ENCODE measurements at regions not wholly inside any gene's neighbourhood (a gene's known extent, or its start where the extent isn't known, plus 50 kb on each side); places are given as distances from the start of the nearest gene placed in this dataset.

DNA sequence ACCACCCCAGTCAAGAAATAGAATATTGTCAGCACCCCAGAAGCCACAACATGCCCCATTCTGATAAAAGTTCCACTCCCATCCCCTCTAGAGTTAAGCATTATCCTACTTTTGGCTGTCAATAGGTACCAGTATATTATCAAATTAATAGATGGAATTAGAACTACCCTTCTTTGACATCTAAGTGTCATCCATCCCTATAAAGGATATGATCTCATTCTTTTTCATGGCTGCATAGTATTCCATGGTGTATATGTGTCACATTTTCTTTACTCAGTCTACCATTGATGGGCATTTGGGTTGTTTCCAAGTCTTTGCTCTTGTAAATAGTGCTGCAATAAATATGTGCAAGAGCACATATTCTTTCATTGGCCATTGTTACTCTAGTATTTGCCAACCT is 246.2 kb downstream of the SEC23A start:
- TF ChIP-seq, protein P1, sequence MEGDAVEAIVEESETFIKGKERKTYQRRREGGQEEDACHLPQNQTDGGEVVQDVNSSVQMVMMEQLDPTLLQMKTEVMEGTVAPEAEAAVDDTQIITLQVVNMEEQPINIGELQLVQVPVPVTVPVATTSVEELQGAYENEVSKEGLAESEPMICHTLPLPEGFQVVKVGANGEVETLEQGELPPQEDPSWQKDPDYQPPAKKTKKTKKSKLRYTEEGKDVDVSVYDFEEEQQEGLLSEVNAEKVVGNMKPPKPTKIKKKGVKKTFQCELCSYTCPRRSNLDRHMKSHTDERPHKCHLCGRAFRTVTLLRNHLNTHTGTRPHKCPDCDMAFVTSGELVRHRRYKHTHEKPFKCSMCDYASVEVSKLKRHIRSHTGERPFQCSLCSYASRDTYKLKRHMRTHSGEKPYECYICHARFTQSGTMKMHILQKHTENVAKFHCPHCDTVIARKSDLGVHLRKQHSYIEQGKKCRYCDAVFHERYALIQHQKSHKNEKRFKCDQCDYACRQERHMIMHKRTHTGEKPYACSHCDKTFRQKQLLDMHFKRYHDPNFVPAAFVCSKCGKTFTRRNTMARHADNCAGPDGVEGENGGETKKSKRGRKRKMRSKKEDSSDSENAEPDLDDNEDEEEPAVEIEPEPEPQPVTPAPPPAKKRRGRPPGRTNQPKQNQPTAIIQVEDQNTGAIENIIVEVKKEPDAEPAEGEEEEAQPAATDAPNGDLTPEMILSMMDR (IDR thresholded peaks at IDR 0.05) = no peak
- no peak overlapping the region for H3K27ac ChIP-seq
- no peaks in the 10 kb centered on the region for H3K9me3 ChIP-seq
- H3K27me3 ChIP-seq = no peaks in the 10 kb centered on the region
- H3K4me1 ChIP-seq (ENCODE audit: control insufficient read depth in 1 of 2, insufficient read depth in 1 of 2, low read depth in 1 of 2, low read length in 1 of 2) = peaks cover 2 to 7% of the 10 kb centered on the region in 2 experiments
- no peaks in the 10 kb centered on the region for H3K36me3 ChIP-seq
- H3K4me3 ChIP-seq (ENCODE audit: low read depth in 1 of 2, low read length in 1 of 2) = no peak overlapping the region

DNA sequence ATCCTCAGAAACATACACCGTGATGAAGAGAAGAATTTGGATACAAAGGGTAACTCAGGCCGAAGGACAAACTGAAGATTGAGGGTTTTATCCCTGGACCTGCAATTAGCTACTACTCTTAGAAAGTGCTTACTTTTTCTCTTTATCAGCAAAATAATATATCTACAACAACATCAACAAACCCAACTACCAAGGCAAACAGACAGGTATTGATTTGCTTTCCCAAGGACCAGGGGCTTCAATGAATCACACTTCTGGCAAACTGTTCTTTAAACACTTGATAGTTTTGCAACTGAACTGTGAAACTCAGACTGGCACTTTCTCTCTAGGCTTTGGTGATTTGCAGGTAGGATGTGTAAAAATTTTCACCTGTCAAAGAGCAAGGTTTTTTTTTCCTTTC is 247.5 kb downstream of the SEC23A start:
- TF ChIP-seq, protein P1 (IDR thresholded peaks at IDR 0.05) = no peak
- H3K9me3 ChIP-seq = no peaks in the 10 kb centered on the region
- no peaks in the 10 kb centered on the region for H3K36me3 ChIP-seq
- H3K27me3 ChIP-seq = no peaks in the 10 kb centered on the region
- H3K27ac ChIP-seq = no peak overlapping the region
- no peak overlapping the region for H3K4me3 ChIP-seq (ENCODE audit: low read depth in 1 of 2, low read length in 1 of 2)
- H3K4me1 ChIP-seq (ENCODE audit: control insufficient read depth in 1 of 2, insufficient read depth in 1 of 2, low read depth in 1 of 2, low read length in 1 of 2) = peaks cover 2 to 7% of the 10 kb centered on the region in 2 experiments

DNA sequence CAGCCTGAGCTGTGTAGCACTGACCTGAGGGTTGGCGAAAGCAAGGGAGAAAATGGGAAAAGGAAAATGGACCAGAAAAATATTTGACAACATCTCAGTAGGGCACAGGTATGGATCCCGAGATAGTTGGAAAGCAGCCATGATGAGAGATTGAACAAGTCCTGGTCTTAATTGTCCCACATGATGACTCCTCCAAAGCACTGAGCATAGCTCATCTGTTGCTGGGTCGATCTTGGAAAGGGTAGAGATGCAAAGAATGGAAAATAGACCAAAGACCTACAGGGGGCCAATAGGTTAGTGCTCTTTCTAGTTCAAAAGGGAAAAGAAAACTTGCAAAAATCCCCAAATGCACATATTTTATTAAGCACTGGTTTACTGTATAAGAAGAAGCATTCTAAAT is 251.9 kb downstream of the SEC23A start:
- Histone ChIP-seq H3K4me3 (ENCODE audit: low read depth in 1 of 2, low read length in 1 of 2) (no peak overlapping the region), H3K27me3 (no peaks in the 10 kb centered on the region), H3K27ac (no peak overlapping the region), H3K9me3 (no peaks in the 10 kb centered on the region), H3K36me3 (no peaks in the 10 kb centered on the region), H3K4me1 (ENCODE audit: control insufficient read depth in 1 of 2, insufficient read depth in 1 of 2, low read depth in 1 of 2, low read length in 1 of 2) (peaks cover 10 to 19% of the 10 kb centered on the region in 2 experiments)
- TF ChIP-seq, protein P1 (IDR thresholded peaks at IDR 0.05) = no peak

DNA sequence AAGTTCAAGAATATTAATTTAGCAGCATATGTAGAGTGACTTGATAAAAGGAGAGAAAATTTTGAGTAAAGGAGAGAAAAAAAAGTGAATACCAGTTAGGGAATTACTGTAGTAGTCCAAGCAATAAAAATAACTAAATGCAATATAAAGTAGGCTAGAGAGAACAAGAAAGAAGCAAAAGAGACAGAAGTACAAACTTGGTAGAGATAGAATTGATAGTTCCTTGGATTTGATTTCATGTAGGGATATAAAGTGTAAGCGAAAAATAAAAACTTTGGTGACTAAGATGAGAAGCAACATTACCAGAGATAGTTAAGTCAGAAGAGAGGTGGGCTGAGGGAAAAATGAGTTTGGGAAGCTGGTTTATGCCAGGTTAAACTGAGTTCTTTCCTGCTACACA is 252.4 kb downstream of the SEC23A start:
- TF ChIP-seq, protein P1 (IDR thresholded peaks at IDR 0.05) = no peak
- Histone ChIP-seq H3K4me3 (ENCODE audit: low read depth in 1 of 2, low read length in 1 of 2) (no peak overlapping the region), H3K27ac (no peak overlapping the region), H3K27me3 (no peaks in the 10 kb centered on the region), H3K9me3 (no peaks in the 10 kb centered on the region), H3K4me1 (ENCODE audit: control insufficient read depth in 1 of 2, insufficient read depth in 1 of 2, low read depth in 1 of 2, low read length in 1 of 2) (peaks cover 10 to 19% of the 10 kb centered on the region in 2 experiments), H3K36me3 (no peaks in the 10 kb centered on the region)

GRCh38 chr14:38848243-38848935 is 254.6 kb downstream of the SEC23A start:
- Histone ChIP-seq H3K27ac (peak overlapping the region; percentile 47), H3K27me3 (no peaks in the 10 kb centered on the region), H3K4me3 (ENCODE audit: low read depth in 1 of 2, low read length in 1 of 2) (no peak overlapping the region), H3K36me3 (no peaks in the 10 kb centered on the region), H3K9me3 (no peaks in the 10 kb centered on the region), H3K4me1 (ENCODE audit: control insufficient read depth in 1 of 2, insufficient read depth in 1 of 2, low read depth in 1 of 2, low read length in 1 of 2) (peaks cover 8 to 12% of the 10 kb centered on the region in 2 experiments)
- TF ChIP-seq, protein P1 (IDR thresholded peaks at IDR 0.05) = no peak

All from neutrophil (primary cell).